Ishikawa (cell line): ENCODE measurements at regions not wholly inside any gene's neighbourhood (a gene's known extent, or its start where the extent isn't known, plus 50 kb on each side); places are given as distances from the start of the nearest gene placed in this dataset.

Source experiments
- CEBPB ChIP-seq: IDR thresholded peaks from 2 replicates; pipeline ENCODE4 v1.6.1; 2012
- CREB1 ChIP-seq: IDR thresholded peaks from 2 replicates; pipeline ENCODE4 v1.6.1; 2012; ENCODE audit warnings: low read depth
- EGR1 ChIP-seq: IDR thresholded peaks from 2 replicates; pipeline ENCODE4 v1.6.1; 2012
- EP300 ChIP-seq: IDR thresholded peaks from 2 replicates; pipeline ENCODE4 v1.6.1; 2012; ENCODE audit warnings: borderline replicate concordance
- FOXM1 ChIP-seq: IDR thresholded peaks from 2 replicates; pipeline ENCODE4 v1.6.1; 2012; ENCODE audit warnings: low read depth, borderline replicate concordance
- MAX ChIP-seq: IDR thresholded peaks from 2 replicates; pipeline ENCODE4 v1.6.1; 2012
- NFIC ChIP-seq: IDR thresholded peaks from 2 replicates; pipeline ENCODE4 v1.6.1; 2012
- RAD21 ChIP-seq: IDR thresholded peaks from 2 replicates; pipeline ENCODE4 v1.6.1; 2012; ENCODE audit warnings: low read depth
- TAF1 ChIP-seq: IDR thresholded peaks from 2 replicates; pipeline ENCODE4 v1.6.1; 2012; ENCODE audit warnings: low read depth, mild to moderate bottlenecking
- TCF12 ChIP-seq: IDR thresholded peaks from 2 replicates; pipeline ENCODE4 v1.6.1; 2012; ENCODE audit warnings: low read depth
- TEAD4 ChIP-seq: IDR thresholded peaks from 2 replicates; pipeline ENCODE4 v1.6.1; 2012
- YY1 ChIP-seq: IDR thresholded peaks from 2 replicates; pipeline ENCODE4 v1.6.1; 2012; ENCODE audit warnings: low read depth
- ZBTB7A ChIP-seq: IDR thresholded peaks from 2 replicates; pipeline ENCODE4 v1.6.1; 2012; ENCODE audit warnings: low read depth
- TF ChIP-seq, protein P1 (sequence below): IDR thresholded peaks from 2 replicates; pipeline ENCODE4 v1.6.1; 2012; ENCODE audit warnings: low read depth, mild to moderate bottlenecking
- TF ChIP-seq, protein P2 (sequence below): IDR thresholded peaks from 2 replicates; pipeline ENCODE4 v1.6.1; 2012

DNA sequence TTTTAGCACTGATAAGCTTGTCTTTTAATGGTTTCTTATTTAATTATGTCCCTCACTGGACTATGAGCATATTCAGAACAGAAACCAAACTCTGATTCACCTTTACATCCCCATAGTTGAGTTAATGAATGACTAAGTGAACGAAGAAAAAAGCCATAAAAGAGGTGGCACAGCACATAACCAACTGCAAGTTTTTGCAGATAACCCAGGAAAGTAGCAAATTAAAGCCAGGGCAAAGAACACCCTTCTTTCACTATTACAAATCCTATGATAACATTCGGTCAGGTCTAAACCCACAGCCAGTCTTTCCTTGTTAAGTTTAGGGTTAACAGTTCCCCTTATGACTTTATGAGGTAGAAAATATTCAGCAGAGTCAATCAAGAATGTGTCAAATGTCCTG is 102.7 kb downstream of the RIN2 start:
- TF ChIP-seq YY1 (no peak), NFIC (no peak), ZBTB7A (no peak), CEBPB (no peak), TAF1 (no peak), EP300 (no peak), RAD21 (no peak)
- TF ChIP-seq, protein P1, sequence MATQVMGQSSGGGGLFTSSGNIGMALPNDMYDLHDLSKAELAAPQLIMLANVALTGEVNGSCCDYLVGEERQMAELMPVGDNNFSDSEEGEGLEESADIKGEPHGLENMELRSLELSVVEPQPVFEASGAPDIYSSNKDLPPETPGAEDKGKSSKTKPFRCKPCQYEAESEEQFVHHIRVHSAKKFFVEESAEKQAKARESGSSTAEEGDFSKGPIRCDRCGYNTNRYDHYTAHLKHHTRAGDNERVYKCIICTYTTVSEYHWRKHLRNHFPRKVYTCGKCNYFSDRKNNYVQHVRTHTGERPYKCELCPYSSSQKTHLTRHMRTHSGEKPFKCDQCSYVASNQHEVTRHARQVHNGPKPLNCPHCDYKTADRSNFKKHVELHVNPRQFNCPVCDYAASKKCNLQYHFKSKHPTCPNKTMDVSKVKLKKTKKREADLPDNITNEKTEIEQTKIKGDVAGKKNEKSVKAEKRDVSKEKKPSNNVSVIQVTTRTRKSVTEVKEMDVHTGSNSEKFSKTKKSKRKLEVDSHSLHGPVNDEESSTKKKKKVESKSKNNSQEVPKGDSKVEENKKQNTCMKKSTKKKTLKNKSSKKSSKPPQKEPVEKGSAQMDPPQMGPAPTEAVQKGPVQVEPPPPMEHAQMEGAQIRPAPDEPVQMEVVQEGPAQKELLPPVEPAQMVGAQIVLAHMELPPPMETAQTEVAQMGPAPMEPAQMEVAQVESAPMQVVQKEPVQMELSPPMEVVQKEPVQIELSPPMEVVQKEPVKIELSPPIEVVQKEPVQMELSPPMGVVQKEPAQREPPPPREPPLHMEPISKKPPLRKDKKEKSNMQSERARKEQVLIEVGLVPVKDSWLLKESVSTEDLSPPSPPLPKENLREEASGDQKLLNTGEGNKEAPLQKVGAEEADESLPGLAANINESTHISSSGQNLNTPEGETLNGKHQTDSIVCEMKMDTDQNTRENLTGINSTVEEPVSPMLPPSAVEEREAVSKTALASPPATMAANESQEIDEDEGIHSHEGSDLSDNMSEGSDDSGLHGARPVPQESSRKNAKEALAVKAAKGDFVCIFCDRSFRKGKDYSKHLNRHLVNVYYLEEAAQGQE = no peak
- TF ChIP-seq, protein P2, sequence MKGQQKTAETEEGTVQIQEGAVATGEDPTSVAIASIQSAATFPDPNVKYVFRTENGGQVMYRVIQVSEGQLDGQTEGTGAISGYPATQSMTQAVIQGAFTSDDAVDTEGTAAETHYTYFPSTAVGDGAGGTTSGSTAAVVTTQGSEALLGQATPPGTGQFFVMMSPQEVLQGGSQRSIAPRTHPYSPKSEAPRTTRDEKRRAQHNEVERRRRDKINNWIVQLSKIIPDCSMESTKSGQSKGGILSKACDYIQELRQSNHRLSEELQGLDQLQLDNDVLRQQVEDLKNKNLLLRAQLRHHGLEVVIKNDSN = no peak

DNA sequence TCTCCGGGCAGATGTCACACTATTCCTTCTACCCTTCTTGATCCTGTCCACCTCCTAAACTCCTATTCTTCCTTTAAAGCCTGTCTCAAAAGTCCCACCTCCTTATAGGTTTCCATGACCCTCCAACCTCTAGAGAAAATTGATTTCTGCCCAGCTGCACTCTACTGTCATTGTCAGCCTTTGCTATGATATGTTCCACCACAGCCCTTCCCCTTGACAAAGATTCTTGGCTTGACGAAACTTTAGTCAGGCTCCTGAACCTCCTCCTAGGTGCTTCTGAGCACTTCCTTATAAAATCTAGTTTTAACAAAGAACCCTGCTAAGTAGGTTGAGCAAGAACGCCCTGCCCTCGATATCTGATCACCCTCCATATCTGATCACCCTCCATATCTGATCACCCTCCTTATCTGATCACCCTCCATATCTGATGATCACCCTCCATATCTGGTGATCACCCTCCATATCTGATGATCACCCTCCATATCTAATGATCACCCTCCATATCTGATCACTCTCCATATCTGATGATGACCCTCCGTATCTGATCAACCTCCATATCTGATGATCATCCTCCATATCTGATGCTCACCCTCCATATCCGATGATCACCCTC is 103.2 kb downstream of the RIN2 start:
- TF ChIP-seq, protein P1 = no peak
- TF ChIP-seq ZBTB7A = no peak
- no peak for TF ChIP-seq EGR1
- TF ChIP-seq TEAD4 = no peak
- no peak for TF ChIP-seq NFIC
- no peak for TF ChIP-seq MAX
- no peak for TF ChIP-seq FOXM1
- no peak for TF ChIP-seq RAD21
- TF ChIP-seq YY1 = no peak
- no peak for TF ChIP-seq CEBPB
- no peak for TF ChIP-seq EP300
- no peak for TF ChIP-seq CREB1
- no peak for TF ChIP-seq TAF1
- TF ChIP-seq, protein P2 = no peak
- TF ChIP-seq TCF12 = no peak

DNA sequence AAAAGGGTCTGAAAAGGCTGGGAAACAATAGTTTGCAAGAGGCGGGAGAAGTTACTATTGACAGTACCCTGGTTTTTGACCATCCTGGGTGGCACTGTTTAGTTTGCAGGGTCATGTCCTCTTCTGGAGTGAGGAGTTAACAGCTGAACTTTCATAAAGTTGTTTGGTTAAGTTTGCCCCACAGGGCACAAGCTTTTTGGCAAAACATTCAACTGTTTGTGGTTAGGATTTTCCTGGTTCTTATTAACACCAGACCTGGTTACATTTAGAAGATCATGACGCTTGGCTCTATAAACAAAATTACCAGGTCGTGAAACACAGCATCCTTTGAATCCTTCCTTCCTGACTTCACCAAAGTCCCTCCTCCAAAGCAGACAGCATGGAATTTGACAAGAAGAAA is 106.1 kb downstream of the RIN2 start:
- TF ChIP-seq FOXM1 (no peak), EGR1 (no peak), RAD21 (no peak), YY1 (no peak), CEBPB (no peak), CREB1 (no peak), ZBTB7A (no peak), TEAD4 (no peak), MAX (no peak), NFIC (no peak), TAF1 (no peak), TCF12 (no peak)
- TF ChIP-seq, protein P1 = no peak
- TF ChIP-seq, protein P2 = no peak

DNA sequence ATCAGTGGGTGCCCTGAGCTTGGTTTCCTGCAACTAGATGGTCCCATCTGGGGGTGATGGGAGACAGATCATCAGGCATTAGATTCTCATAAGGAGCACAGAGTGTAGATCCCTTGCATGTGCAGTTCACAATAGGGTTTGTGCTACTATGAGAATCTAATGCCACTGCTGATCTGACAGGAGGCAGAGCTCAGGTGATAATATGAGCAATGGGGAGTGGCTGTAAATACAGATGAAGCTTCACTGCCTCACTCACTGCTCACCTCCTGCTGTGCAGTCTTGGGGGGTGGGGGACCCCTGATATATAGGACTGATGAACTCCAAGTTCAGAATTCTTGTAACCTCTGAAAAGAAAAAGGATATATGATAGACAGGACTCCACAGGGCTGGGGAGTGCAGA is 108.0 kb downstream of the RIN2 start:
- no peak for TF ChIP-seq MAX
- TF ChIP-seq, protein P1 = no peak
- TF ChIP-seq ZBTB7A = no peak
- no peak for TF ChIP-seq YY1
- no peak for TF ChIP-seq TAF1
- TF ChIP-seq NFIC = no peak
- no peak for TF ChIP-seq EGR1
- no peak for TF ChIP-seq RAD21
- no peak for TF ChIP-seq TEAD4
- no peak for TF ChIP-seq EP300
- no peak for TF ChIP-seq CEBPB
- TF ChIP-seq, protein P2 = no peak
- TF ChIP-seq TCF12 = no peak
- no peak for TF ChIP-seq FOXM1
- no peak for TF ChIP-seq CREB1
